HG03103 (cell line): ENCODE measurements at regions not wholly inside any gene's neighbourhood (a gene's known extent, or its start where the extent isn't known, plus 50 kb on each side); places are given as distances from the start of the nearest gene placed in this dataset.
"Not testable (repeated sequence)": the region's sequence is repeated elsewhere in the genome, so short reads cannot be mapped to it uniquely, and the experiment has no call there.

ENCODE experiments used
- ATAC-seq: cut with Tn5 transposase; IDR thresholded peaks from one replicate; pipeline ENCODE4 v1.9.1; 2021; ENCODE audit warnings: low read depth; ENCODE audit not compliant: unreplicated experiment

- ATAC-seq = no peak
Observed at GRCh38 chr5:85375525-85375924, 990.8 kb upstream of the EDIL3 start.

DNA sequence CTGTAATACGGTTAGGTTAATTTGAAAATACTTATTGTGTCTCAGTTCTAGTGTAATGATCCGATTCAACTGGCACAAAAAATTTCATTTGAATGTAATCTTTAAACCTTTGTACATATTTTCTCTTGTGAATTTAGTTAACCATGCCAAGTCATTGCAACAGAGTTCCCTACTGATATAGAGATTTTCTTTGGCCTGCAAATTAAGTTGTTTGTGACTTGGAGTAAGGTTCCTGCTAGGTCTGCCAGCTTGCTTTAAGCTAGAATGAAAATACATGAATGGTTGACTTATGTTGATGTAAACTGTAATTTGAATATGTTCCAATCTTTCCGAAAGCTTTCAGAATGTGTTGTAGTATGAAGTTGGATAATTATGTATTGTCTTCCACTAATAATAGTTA, 1004.1 kb upstream of the EDIL3 start:
- no peak for ATAC-seq

GRCh38 chr5:85392309-85392708, 1007.6 kb upstream of the EDIL3 start:
- ATAC-seq = not testable (repeated sequence)

- ATAC-seq = no peak
Observed at GRCh38 chr5:85395526-85395925, 1010.8 kb upstream of the EDIL3 start.

DNA sequence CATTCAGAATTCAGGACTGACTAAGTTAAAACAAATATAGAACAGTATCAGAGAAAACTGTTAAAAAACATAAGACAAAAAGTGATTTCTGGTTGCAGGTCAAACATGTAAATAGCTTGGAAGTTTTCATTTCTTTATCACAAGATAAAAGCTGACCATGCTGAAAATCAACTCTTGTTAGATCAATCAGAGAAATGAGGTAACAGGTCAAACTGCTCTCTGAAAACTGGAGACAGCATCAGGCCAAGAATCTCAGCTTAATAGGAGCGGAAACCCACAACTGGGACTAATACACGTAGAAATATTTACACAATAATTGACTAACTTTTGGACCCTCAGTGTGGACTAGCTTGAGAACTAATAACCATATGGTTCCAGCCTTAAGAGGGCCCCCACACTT, 1012.8 kb upstream of the EDIL3 start:
- ATAC-seq = no peak

- ATAC-seq = no peak
Observed at GRCh38 chr5:85428426-85428934, 1043.8 kb upstream of the EDIL3 start.

GRCh38 chr5:85431726-85432125, 1047.0 kb upstream of the EDIL3 start:
- not testable (repeated sequence) for ATAC-seq

- ATAC-seq = no peak
Observed at GRCh38 chr5:85441156-85441555, 1056.5 kb upstream of the EDIL3 start.

GRCh38 chr5:85441853-85442252, 1057.2 kb upstream of the EDIL3 start:
- no peak for ATAC-seq

DNA sequence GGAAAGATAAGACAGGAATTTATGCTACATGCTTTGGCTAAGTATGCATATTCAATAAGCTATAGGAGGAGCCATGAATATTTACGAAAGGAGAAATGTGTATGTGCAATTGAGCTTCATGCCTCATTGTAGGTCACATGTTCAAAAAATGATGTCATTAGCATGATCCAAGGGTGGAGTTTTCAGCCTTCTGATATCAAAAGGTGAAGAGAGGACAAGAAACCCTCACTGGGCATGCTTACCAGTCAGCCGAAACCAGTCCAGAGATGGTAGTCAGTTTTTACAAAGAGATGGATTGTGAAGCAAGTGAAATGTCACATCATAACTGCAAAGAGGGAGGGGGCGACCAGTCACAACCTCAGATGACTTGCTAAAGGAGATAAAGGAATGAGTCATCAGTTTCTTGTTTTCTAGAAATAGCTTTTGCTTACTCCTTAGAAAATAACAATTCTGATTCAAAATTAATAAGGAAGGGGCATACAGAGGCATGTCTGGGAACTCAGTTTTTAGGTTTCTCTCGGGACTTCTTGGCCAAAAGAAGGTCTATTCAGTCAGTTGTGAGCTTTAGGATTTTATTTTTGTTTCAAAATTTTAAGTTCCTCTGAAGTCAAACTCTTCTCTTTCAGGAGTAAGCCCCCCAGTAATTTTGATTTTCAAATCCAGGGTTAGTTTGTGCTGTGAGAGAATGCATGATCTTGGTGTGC, 1067.8 kb upstream of the EDIL3 start:
- no peak for ATAC-seq

GRCh38 chr5:85453026-85453349, 1068.3 kb upstream of the EDIL3 start:
- ATAC-seq = no peak

GRCh38 chr5:85458319-85458718, 1073.6 kb upstream of the EDIL3 start:
- no peak for ATAC-seq

GRCh38 chr5:85462957-85463356, 1078.3 kb upstream of the EDIL3 start:
- no peak for ATAC-seq

DNA sequence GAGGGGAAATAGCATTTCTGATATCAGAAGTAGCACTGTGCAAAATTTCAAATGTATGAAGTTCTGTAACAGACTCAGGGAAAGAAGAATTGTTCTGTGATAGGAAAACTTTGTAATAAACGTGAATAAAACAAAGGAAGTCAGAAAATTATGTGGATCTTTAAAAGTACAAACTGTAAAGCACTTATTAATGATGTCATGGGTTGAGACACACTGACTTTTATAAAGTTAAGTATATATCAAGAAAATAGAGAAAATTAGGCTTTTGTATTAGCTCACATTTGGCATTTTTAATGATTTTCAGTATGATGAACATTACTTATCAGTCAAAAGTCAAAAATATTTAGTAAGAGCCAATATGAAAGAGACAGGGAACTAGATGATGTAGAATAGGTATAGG, 1081.7 kb upstream of the EDIL3 start:
- no peak for ATAC-seq

GRCh38 chr5:85472749-85473148, 1088.1 kb upstream of the EDIL3 start:
- ATAC-seq = no peak

DNA sequence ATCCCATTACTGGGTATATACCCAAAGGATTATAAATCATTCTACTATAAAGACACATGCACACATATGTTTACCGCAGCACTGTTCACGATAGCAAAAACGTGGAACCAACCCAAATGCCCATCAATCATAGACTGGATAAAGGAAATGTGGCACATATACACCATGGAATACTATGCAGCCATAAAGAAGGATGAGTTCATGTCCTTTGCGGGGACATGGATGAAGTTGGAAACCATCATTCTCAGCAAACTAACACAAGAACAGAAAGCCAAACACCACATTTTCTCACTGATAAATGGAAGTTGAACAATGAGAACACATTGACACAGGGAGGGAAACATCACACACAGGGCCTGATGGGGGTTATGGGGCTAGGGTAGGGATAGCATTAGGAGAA, 1090.5 kb upstream of the EDIL3 start:
- not testable (repeated sequence) for ATAC-seq

GRCh38 chr5:85476617-85477016, 1091.9 kb upstream of the EDIL3 start:
- no peak for ATAC-seq

DNA sequence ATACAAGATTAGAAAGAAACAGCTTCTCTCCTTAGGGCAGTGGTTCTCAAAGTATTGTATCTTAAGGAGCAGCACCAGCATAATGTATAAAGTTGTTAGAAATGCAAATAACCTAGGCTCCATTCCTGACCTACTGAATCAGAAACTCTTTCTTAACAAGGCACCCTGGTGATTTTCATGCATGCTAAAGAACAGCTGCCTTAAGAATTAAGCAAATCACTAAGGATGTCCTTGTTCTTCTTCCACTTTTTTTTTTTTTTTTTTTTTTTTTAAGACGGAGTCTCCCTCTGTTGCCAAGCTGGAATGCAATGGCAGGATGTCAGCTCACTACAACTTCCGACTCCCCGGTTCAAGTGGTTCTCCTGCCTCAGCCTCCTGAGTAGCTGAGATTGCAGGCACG, 1095.2 kb upstream of the EDIL3 start:
- ATAC-seq = no peak

DNA sequence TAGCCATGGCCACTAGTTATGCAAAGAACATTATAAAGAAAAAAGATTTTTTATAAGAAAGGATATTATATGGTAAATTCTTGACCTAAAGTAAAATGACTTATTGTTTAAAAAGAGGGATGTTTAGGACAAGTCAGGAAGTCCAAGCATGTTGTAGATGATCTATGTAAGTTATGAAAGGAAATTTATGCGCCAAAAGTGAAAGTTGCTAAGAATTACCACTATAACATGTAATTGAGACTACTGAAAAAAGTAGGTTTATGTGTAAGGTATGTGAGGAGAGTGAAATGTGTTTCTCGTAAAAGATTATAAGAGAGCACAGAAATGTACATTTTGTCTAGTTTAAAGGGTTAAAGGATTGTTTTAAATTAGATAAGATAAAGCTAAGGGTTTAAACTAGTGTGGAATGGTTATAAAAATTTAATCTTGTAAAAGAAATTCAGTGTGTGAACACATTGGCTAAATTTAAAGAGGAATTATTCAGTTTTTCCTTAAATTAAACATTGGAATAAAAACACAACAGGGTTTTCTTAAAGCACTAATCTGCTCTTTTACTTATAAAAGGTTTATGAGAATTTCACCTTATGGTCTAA, 1100.4 kb upstream of the EDIL3 start:
- ATAC-seq = no peak

DNA sequence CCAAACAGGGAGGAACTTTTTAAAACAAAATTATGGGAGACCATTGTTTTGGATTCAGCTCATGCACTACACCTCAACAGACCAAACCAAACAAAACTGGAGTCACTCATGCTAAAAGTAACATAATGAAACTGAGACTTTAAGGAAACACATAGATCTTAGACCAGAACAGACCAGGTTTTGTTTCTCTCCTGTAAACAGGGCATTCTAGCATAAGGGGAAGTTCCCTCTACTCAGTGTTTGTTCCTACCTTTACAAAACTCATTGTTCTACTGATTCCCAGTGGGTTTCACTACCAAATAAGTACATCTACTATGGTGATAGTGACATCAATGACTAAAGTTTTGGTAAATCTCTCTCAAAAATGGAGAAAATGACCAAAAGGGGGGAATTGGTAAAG, 1103.6 kb upstream of the EDIL3 start:
- no peak for ATAC-seq

DNA sequence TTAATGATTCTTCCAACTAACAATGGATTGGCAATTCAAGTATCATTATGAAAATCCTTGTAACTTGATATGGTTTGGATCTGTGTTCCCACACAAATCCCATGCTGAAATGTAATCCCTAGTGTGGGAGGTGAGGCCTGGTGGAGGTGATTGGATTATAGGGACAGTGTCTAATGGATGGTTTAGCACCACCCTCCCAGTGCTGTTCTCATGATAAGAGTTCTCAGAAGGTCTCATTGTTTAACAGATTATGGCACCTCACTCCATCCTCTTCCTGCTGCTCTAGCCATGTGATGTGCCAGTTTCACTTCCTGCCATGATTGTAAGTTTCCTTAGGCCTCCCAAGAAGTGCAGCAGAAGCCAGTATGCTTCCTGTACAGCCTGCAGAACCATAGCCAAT, 1116.2 kb upstream of the EDIL3 start:
- no peak for ATAC-seq

DNA sequence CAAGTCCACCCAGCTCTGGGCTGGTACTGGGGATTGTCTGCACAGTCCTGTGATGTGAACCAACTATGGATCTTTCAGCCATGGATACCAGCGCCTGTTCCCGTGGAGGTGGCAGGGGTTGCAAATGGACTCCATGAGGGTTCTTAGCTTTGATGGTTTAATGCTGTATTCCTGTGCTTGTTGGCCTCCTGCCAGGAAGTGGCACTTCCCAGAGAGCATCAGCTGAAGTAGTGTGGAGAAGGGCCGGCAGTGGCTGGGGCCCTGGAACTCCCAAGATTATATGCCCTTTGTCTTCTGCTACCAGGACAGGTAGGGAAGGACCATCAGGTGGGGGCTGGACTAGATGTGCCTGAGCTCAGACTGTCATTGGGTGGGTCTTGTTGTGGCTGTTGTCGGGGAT, 1104.8 kb upstream of the COX7C start:
- ATAC-seq = no peak

- no peak for ATAC-seq
Observed at GRCh38 chr5:85515588-85515987, 1102.2 kb upstream of the COX7C start.
